IPS-NIHi7 (cell line): ENCODE measurements at regions not wholly inside any gene's neighbourhood (a gene's known extent, or its start where the extent isn't known, plus 50 kb on each side); places are given as distances from the start of the nearest gene placed in this dataset.
"Not testable (repeated sequence)": the region's sequence is repeated elsewhere in the genome, so short reads cannot be mapped to it uniquely, and the experiment has no call there.

Source experiments
- DNase-seq: peaks from one replicate; pipeline ENCODE4 v3.0.0; 2012; ENCODE audit warnings: mixed read lengths; ENCODE audit errors: extremely low spot score

DNA sequence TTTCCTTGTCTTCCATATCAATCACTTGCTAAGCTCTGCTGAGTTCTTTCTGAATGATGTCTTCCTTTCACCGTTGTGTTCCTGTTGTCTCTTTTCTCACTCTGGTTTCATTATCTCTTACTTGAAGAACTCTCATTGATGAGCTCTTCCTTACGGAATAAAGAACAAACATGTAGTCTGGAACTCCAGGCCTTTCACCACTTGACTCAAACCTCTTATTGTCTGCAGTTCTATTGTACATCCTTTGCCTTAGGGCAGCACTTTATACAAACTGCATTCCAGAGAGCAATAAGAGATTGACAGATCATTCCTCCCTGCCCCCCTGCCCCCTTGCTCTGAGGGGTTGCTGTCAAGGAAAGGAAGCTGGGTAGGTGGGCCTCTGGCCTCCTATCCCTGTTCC is 517.4 kb downstream of the TMEM135 start:
- no peak for DNase-seq

DNA sequence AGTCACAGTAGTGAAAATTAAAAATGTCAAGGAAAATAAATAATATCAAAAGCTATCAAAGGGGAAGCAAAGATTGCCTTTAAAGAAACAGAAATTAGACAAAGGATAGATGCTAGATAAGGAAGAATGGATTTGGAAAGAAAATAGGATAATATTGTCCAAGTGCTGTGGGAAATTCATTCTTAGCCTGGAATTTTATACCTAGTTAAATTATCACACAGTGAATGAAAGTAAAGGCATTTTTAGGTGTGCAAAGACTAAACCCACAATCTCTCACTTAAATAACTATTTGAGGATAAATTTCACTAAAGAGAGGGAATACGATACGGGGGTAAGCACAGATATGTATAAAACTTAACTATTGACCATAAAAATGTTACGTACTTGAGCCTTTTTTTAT is 511.1 kb downstream of the TMEM135 start:
- DNase-seq: no peak

DNA sequence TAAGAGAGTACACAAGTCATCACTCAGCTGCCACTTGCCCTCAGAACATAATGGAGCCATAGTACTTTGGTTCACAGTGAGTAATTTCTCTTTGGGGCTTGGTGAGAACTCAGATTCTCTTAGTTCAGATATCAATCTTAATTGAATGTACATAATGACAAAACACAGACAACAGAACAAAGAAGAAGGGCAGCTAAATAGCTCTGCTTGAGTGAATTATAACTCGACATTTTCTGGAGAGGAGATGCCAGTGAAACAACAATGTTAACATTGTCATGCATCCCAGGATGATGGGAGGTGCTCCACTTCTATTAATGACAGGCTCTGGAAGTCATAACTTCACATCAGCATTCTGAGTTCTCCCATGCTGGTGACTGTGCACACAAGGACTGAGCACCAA is 508.1 kb downstream of the TMEM135 start:
- no peak for DNase-seq

DNA sequence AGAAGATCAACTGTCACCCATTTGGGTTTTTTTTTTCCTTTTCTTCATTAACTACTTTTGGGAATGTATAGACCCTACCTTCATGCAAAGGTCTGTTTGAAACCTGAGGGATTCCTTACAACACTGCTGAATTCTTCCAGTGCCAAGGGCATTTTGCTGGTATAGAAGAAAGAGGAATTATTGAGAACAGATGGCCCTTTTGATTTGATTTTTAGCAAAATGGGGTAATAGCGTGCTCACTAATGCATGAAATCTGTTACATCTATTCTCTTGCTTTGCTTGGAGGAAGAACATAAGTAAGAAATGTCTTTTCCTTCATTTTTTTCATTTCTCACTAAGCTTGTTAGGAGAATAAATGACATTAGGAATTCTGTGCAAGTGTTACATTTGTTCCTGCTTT is 501.9 kb downstream of the TMEM135 start:
- no peak for DNase-seq

DNA sequence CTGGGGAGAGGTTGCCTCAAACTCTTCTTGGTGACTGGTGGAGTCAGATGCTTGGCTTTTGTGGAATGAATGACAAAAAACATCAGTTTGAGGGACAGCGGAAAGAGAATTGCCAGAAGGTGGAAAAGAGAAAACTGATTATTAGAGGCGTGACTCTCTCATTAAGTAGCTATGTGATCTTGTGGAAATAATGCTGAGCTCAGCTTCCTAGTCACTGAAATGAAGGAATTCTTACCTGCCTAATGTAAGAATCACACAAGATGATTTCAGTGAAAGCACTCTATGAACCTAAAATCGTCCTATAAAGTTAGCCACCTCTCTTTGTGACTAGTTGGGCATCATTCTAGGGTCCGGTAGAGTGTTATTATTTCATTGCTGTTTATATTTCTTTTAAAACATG is 498.8 kb downstream of the TMEM135 start:
- no peak for DNase-seq

DNA sequence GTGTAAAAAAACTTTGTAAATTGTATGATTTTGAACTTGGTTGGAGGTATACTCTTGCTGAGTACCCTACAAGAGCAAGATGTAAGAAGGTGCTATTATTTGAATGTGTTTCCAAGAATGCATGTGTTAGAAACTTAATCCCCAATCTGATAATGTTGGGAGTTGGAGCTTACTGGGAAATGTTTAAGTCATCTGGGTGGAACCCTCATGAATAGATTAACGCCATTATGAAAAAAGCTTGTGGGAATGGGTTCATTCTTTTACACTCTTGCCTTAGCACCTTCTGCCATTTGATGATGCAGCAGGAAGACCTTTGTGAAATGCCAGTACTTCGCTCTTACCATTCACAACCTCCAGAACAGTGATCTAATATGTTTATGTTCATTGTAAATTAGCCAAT is 498.3 kb downstream of the TMEM135 start:
- DNase-seq: no peak

DNA sequence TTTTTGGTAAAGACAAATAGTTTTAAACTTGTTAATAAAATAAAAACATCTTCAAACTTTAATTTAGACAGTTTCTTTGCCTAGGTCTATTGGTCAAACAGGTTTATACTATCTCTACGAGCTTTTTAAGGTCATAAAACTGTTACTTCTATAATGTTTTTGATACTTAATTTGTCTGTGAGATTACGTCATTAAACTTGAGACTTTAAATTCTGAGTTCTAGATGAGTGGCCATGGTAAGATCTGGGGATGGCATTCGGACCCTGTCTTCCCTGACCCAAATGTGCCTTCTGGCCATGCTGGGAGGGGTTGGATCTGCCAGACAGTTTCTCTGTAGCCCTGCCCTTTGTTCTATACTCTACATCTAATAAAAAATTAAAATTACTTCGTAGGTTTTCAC is 497.8 kb downstream of the TMEM135 start:
- no peak for DNase-seq

DNA sequence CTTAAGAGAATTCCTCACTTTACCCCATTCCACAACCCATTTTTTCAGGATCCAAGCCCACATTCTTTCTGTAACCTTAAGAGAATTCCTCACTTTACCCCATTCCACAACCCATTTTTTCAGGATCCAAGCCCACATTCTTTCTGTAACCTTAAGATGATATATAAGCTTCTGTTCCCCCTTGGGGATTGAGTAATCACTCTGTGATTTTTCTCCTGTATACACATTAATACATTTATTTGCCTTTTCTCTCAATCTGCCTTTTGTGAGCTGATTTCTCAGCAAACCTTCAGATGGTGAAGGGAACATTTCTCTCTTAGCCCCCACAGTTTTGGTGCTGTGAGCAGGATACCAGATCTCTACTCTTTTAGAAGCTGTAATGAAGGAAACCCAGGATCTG is 494.1 kb downstream of the TMEM135 start:
- DNase-seq: not testable (repeated sequence)

DNA sequence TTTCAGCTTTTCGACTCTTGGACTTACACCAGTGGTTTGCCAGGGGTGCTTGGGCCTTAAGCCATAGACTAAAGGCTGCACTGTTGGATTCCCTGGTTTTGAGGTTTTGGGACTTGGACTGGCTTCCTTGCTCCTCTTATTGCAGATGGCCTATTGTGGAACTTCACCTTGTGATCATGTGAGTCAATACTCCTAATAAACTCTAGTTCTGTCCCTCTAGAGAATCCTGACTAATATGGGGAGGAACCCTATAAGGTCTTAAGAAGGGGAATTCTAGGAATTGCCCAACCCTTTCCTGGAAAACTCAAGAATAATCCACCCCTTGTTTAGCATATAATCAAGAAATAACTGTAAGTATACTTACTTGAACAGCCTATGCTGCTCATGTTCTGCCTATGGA is 491.8 kb downstream of the TMEM135 start:
- no peak for DNase-seq

DNA sequence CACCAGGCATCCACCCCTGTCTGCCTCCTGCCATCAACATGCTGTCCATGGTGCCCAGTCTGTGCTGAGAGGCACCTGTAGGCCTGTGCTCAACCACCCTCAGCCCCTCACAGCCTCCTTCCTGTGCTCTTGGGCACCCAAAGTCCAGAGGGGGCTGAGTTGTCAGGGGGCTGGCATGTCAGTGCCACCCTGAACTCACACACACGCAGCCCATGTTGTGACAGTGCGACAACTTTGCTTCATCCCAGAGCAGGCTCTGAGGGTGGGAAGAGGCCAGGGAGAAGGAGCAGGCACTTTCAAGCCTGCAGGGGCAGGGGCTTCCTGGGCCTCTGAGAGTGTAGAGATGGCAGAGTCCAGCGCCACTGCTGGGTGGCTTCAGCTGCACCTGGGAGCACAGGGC is 491.0 kb downstream of the TMEM135 start:
- DNase-seq: no peak

DNA sequence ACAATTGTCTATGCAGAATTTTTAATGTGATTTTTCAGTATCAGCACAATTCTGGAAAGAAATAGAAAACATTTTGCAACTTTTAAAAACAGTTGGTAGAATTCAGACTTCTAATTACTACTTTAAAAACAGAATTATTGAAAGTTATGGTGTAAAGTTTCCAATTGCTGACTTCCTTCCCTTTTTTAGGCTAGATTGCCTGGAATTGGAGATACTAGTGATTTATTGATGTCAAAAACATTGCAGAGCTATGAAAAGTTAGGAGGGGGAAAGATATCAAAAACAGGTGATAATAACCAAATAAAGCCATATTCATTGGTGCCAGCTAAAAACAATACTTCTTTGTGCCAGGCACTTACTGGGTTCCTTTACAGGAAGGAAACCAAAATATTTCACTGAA is 485.5 kb downstream of the TMEM135 start:
- no peak for DNase-seq

DNA sequence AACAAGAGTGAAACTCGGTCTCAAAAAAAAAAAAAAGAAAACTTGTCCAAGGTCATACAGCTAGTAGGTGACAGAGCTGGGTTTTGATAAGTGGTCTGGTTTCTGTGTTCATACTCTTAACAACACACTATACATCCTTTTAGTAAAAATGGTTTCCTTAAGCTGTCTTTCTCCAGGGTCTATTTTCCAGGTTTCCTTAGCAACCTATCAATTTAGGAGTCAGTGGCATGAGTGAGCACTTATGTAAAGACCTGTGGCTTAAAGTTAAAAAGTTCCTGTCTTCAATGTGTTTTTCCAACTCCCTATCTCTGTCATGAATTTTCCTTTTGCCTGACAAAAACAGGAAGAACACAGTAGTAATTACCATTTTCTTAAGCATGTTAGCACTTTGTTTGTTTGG is 480.5 kb downstream of the TMEM135 start:
- no peak for DNase-seq

DNA sequence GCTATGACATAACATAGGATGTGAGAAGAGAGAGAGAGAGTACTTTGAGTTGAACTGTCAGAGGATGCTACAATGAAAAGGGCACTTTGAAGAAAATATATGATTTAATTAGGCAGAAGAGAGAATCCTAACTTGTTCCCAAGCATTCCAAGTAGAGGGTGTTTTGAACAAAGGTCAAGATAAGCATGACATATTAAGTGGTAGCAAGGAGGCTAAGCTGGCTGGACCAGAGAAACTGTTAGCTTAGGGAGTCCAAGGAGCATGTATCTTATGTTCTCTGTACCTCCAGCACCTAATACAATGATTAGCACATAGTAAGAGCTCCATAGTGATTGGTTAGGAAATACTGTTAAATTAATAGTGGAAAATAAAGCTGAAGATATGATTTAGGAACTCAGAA is 479.6 kb downstream of the TMEM135 start:
- no peak for DNase-seq

DNA sequence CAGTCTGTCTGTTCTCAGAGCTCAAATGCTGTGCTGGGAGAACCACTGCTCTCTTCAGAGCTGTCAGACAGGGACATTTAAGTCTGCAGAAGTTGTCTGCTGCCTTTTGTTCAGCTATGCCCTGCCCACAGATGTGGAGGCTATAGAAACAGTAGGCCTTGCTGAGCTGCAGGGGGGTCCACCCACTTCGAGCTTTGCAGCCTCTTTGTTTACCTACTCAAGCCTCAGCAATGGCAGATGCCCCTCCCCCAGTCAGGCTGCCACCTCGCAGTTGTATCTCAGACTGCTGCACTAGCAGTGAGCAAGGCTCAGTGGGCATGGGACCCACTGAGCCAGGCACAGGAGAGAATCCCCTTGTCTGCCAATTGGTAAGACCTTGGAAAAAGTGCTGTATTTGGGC is 470.0 kb downstream of the TMEM135 start:
- peak; percentile 22 for DNase-seq

DNA sequence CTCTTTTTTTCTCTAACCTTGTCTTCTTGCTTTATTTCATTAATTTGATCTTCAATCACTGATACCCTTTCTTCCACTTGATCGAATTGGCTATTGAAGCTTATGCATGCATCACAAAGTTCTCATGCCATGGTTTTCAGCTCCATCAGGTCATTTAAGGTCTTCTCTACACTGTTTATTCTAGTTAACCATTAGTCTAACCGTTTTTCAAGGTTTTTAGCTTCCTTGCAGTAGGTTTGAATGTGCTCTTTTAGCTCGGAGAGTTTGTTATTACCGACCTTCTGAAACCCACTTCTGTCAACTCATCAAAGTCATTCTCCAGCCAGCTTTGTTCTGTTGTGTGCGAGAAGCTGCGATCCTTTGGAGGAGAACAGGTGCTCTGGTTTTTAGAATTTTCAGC is 469.2 kb downstream of the TMEM135 start:
- not testable (repeated sequence) for DNase-seq

DNA sequence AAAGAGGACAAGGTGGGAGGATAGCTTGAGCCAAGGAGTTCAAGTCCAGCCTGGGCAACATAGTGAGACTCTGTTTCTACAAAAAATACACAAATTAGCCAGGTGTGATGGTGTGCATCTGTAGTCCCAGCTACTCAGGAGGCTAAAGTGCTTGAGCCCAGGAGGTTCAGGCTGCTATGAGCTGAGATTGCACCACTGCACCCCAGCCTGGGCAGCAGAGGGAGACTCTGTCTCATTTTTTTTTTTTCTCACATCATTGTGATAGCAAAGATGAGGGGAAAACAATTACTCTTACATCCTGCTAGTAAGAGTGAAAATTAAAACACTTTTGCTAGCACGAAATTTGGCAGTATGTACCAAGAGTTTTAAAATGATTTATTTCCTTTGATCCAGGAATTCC is 463.7 kb downstream of the TMEM135 start:
- no peak for DNase-seq

DNA sequence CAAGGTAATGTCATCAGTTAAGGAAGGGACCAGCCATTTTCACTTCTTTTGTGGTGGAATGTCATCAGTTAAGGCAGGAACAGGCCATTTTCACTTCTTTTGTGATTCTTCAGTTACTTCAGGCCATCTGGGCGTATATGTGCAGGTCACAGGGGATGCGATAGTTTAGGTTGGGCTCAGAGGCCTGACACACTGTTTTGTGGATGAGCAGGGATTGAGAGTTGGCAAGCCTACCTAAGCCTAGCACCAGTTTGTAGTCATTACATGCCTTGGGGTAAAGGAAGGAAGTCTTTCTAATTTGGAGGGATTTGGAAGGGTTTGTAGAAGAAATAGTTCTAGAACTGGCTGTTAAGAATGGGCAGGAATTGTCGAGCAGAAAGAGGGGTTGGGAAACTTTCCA is 457.2 kb downstream of the TMEM135 start:
- DNase-seq: not testable (repeated sequence)

DNA sequence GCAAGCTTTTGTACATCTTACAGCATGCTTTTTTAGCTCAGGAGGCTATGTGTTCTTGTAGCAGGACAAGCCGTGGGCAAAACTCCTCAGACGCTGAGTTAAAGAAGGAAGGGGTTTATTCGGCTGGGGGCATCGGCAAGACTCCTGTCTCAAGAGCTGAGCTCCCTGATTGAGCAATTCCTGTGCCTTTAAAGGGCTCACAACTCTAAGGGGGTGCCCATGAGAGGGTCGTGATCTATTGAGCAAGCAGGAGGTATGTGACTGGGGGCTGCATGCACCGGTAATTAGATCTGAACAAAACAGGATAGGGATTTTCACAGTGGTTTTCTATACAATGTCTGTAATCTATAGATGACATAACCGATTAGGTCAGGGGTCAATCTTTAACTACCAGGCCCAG is 456.3 kb downstream of the TMEM135 start:
- not testable (repeated sequence) for DNase-seq

DNA sequence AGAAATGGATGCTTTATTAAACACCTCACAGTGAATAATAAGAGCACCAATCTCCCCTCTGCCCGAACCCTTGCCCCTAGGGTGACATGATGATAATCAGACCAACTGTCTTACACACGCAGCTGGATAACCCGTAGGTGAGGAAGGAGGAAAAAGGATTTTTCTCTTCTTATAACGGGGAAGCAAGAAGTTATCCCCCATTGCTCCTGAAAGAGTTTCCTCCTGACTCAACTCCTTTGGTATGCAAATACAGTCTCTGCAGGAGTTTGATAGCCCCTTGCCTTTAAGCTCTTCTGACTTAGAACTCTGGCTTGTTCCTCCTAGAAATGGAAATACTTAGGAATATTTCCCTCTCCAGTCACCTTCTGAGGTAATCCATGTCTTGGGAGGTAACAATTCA is 455.8 kb downstream of the TMEM135 start:
- DNase-seq: peak; percentile 62

DNA sequence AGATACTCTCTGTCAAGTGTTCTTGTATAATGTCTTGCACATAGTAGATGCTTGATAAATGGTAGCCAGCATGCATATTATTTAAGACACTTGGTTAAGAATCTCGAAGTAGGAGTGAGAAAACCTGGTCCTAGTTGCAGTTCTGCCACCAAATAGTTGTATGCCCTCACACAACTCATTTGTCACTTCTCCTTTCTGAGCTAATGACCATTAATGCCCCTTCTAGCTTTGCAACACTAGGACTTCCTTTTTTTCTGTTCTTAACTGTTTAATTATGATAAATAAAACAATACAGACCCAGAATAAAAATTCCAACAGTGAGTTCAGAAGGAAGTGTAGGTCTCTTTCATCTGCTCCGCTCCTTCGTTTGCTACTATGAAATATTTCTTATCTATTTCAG is 453.6 kb downstream of the TMEM135 start:
- no peak for DNase-seq

DNA sequence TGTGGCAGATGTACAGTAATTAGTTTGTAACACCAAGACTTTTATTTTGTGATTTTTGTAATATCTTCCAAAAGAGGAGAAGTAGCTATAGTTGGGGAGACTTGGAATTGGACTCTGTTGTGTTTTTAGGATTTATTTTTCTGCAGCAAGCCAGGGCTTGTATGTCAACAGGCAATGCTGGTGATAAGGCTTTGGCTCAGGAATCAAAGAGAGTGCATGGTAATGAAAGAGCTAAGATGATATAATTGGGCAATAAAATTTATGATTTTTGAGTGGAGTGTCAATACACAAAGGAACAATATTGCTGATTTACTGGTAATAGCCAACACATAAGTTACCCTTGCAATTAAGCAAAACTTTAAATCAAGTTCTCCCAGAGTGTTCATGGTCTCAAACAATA is 452.9 kb downstream of the TMEM135 start:
- DNase-seq: no peak

DNA sequence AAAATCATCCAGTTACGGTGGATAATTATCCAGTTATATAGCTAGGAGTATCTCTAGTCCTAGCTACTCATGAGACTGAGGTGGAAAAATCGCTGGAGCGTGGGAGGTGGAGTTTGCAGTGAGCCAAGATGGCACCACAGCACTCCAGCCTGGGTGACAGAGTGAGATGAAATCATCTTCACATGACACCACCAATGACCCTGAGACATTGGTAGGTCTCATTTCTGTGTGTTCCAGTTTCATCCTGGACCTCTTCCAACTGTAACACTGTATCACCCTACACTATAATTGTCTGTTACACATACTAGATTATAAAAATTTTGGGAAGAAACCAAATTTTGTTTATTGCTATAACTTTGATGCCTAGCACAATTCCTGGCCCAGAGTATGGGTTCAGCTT is 446.8 kb downstream of the TMEM135 start:
- no peak for DNase-seq

DNA sequence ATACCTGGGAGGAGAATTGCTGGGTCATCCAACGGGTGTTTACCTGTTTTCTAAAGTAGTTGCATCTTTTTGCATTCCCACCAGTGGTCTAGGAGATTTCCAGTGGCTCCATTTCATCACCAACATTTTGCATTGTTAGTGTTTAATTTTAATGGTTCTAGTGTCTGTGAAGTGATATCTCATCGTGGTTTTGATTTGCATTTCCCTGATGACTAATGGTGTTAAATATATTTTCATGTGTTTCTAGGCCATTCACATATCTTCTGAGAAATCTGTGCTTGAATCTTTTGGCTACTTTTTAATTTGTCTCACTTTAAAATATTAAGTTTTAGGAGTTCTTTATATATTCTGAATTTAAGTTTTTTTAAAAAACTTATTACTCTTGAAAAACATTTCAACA is 439.6 kb downstream of the TMEM135 start:
- DNase-seq: no peak

DNA sequence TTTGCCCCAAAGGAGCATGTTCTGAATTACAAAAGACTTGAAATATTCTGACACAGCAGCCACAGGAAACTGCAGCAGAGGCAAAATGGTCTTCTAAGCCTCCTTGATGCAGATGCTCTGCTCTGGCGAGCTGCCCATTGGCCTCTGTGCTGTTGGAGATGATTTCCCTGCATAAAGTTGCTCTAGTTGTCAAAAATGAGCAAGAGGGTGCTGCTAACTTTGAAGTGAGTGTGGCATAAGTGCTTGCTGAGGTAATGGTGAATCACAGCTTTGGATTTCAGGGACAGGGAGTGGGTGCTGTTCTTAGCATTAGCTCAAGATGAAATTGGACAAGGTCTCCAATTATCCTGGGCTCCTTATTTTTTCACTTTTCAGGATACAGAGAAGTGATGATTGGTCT is 435.4 kb downstream of the TMEM135 start:
- no peak for DNase-seq

DNA sequence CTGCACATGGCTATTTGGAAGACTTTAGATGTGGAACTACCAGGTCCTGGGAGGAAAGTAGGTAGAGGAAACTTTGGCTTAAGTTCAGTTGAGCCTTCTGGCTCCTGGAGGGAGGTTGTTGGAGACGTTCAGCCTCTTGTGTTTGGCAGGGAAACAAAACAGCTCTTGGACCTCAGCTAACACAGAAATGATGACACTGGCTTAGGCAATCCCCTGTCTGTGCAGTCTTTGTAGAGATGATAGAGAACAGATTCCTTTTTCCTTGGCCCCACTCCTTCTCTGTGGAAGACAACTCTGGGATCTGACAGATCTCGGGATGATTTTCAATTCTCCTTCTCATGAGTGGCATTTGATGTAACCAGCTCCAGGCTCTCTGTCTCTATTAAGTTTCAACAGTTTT is 428.5 kb downstream of the TMEM135 start:
- no peak for DNase-seq
